ENCODE measurements at regions not wholly inside any gene's neighbourhood (a gene's known extent, or its start where the extent isn't known, plus 50 kb on each side); places are given as distances from the start of the nearest gene placed in this dataset.
A peak's percentile ranks its signal among the peaks of the same experiment; 100 is the strongest.

GRCh38 chr12:126855768-126856167 is 1411.2 kb upstream of the TMEM132C start:
- no peak for DNase-seq (ENCODE audit: low read depth)

GRCh38 chr12:126856958-126857357 is 1410.0 kb upstream of the TMEM132C start:
- DNase-seq (ENCODE audit: low read depth) = no peak

GRCh38 chr12:126858560-126858959 is 1408.4 kb upstream of the TMEM132C start:
- no peak for DNase-seq (ENCODE audit: low read depth)

GRCh38 chr12:126860210-126860609 is 1406.8 kb upstream of the TMEM132C start:
- no peak for DNase-seq (ENCODE audit: low read depth)

- DNase-seq (ENCODE audit: low read depth) = no peak
These were observed 1404.5 kb upstream of the TMEM132C start for GRCh38 chr12:126862500-126862899.

- DNase-seq (ENCODE audit: low read depth) = no peak
These were observed 1397.3 kb upstream of the TMEM132C start for GRCh38 chr12:126869644-126870043.

GRCh38 chr12:126873701-126874100 is 1393.3 kb upstream of the TMEM132C start:
- DNase-seq (ENCODE audit: low read depth) = no peak

- peak; percentile 7 for DNase-seq (ENCODE audit: low read depth)
These were observed 1392.4 kb upstream of the TMEM132C start for GRCh38 chr12:126874427-126875026.

GRCh38 chr12:126879842-126880241 is 1387.1 kb upstream of the TMEM132C start:
- no peak for DNase-seq (ENCODE audit: low read depth)

GRCh38 chr12:126883697-126884096 is 1383.3 kb upstream of the TMEM132C start:
- DNase-seq (ENCODE audit: low read depth) = no peak

- no peak for DNase-seq (ENCODE audit: low read depth)
These were observed 1377.5 kb upstream of the TMEM132C start for GRCh38 chr12:126889501-126889900.

GRCh38 chr12:126890097-126890496 is 1376.9 kb upstream of the TMEM132C start:
- no peak for DNase-seq (ENCODE audit: low read depth)

- DNase-seq (ENCODE audit: low read depth) = no peak
These were observed 1375.2 kb upstream of the TMEM132C start for GRCh38 chr12:126891789-126892188.

- DNase-seq (ENCODE audit: low read depth) = no peak
These were observed 1370.7 kb upstream of the TMEM132C start for GRCh38 chr12:126895951-126896913.

GRCh38 chr12:126897102-126897501 is 1369.9 kb upstream of the TMEM132C start:
- no peak for DNase-seq (ENCODE audit: low read depth)

- no peak for DNase-seq (ENCODE audit: low read depth)
These were observed 1369.2 kb upstream of the TMEM132C start for GRCh38 chr12:126897778-126898177.

GRCh38 chr12:126898562-126898961 is 1368.4 kb upstream of the TMEM132C start:
- DNase-seq (ENCODE audit: low read depth) = no peak

- DNase-seq (ENCODE audit: low read depth) = no peak
These were observed 1366.8 kb upstream of the TMEM132C start for GRCh38 chr12:126899926-126900792.

- no peak for DNase-seq (ENCODE audit: low read depth)
These were observed 1363.7 kb upstream of the TMEM132C start for GRCh38 chr12:126903027-126903876.

- no peak for DNase-seq (ENCODE audit: low read depth)
These were observed 1361.2 kb upstream of the TMEM132C start for GRCh38 chr12:126905752-126906151.
